IMR-90 (cell line): ENCODE measurements at regions not wholly inside any gene's neighbourhood (a gene's known extent, or its start where the extent isn't known, plus 50 kb on each side); places are given as distances from the start of the nearest gene placed in this dataset.

ENCODE experiments used
- ATAC-seq: fragments of 200-7000 bp; cut with Tn5 transposase; 2 replicates; pipeline ENCODE4 v1.9.1; 2020; ENCODE audit warnings: low read depth, mild to moderate bottlenecking, moderate library complexity
- BruUV-seq: library from RNA; stranded (reverse); fragments of 400-500 nt; replicated peaks from 2 replicates; lab custom pipeline; 2021; lab: Mats Ljungman, UMichigan
- CTCF ChIA-PET: fragments of 300-600 bp; formaldehyde crosslinking; extraction: SDS; loops from one replicate; lab custom pipeline; 2021; ENCODE audit warnings: antibody characterized with exemption; lab: Yijun Ruan, JAX
- POLR2A ChIA-PET: fragments of 300-600 bp; sonication (Branson Sonifier 250); formaldehyde crosslinking; loops from one replicate; lab custom pipeline; 2022; ENCODE audit warnings: antibody characterized with exemption; ENCODE audit not compliant: unreplicated experiment; lab: Charles Lee
- DNase-seq: peaks from one replicate; pipeline ENCODE4 v3.0.0; 2013
- H2AFZ ChIP-seq: replicated peaks from 2 replicates; pipeline ENCODE3; 2013; ENCODE audit warnings: low read length, mild to moderate bottlenecking; ENCODE audit not compliant: poor library complexity
- H2AK5ac ChIP-seq: 2 replicates; pipeline ENCODE4 v1.6.1; 2013; ENCODE audit warnings: low read depth, low read length, inconsistent platforms
- H2AK9ac ChIP-seq: replicated peaks from 2 replicates; pipeline ENCODE3; 2013; ENCODE audit warnings: mild to moderate bottlenecking, low read depth, low read length, moderate library complexity; ENCODE audit not compliant: poor library complexity
- H2BK120ac ChIP-seq: 2 replicates; pipeline ENCODE4 v1.6.1; 2013; ENCODE audit warnings: low read depth, low read length, inconsistent platforms
- H2BK15ac ChIP-seq: 3 replicates; pipeline ENCODE4 v1.6.1; 2013; ENCODE audit warnings: low read depth, low read length, inconsistent platforms
- H2BK20ac ChIP-seq: 2 replicates; pipeline ENCODE4 v1.6.1; 2013; ENCODE audit warnings: low read depth, mild to moderate bottlenecking, inconsistent platforms, low read length, moderate library complexity
- H2BK5ac ChIP-seq: 2 replicates; pipeline ENCODE4 v1.6.1; 2013; ENCODE audit warnings: mild to moderate bottlenecking, low read depth, low read length, inconsistent platforms; ENCODE audit not compliant: poor library complexity, severe bottlenecking
- H3K14ac ChIP-seq: replicated peaks from 2 replicates; pipeline ENCODE4 v1.6.1; 2013; ENCODE audit warnings: low read depth, low read length, inconsistent platforms
- H3K18ac ChIP-seq: 2 replicates; pipeline ENCODE4 v1.6.1; 2013; ENCODE audit warnings: low read depth, low read length, control low read depth
- H3K23ac ChIP-seq: 2 replicates; pipeline ENCODE4 v1.6.1; 2013; ENCODE audit warnings: low read depth, low read length, inconsistent platforms
- H3K27ac ChIP-seq: 2 replicates; pipeline ENCODE4 v1.5.1; 2013; ENCODE audit warnings: mild to moderate bottlenecking, control low read depth, low read length; ENCODE audit not compliant: insufficient read depth
- H3K27me3 ChIP-seq: 2 replicates; pipeline ENCODE4 v1.6.1; 2013; ENCODE audit warnings: low read length; ENCODE audit not compliant: control insufficient read depth, insufficient read depth
- H3K36me3 ChIP-seq: 2 replicates; pipeline ENCODE4 v1.6.1; 2013; ENCODE audit warnings: low read length, mixed read lengths; ENCODE audit not compliant: control insufficient read depth, insufficient read depth
- H3K4ac ChIP-seq: 2 replicates; pipeline ENCODE4 v1.6.1; 2013; ENCODE audit warnings: low read depth, low read length, inconsistent platforms
- H3K4me1 ChIP-seq: 2 replicates; pipeline ENCODE4 v1.6.1; 2013; ENCODE audit warnings: low read length, mixed read lengths; ENCODE audit not compliant: control insufficient read depth, insufficient read depth
- H3K4me2 ChIP-seq: 2 replicates; pipeline ENCODE4 v1.6.1; 2013; ENCODE audit warnings: low read depth, mild to moderate bottlenecking, control low read depth, low read length, moderate library complexity
- H3K4me3 ChIP-seq: 2 replicates; pipeline ENCODE4 v1.5.1; 2013; ENCODE audit warnings: low read depth, mild to moderate bottlenecking, control low read depth, low read length, moderate library complexity; ENCODE audit not compliant: insufficient read depth
- H3K56ac ChIP-seq: 2 replicates; pipeline ENCODE4 v1.6.1; 2013; ENCODE audit warnings: low read length, inconsistent platforms; ENCODE audit not compliant: insufficient read depth; ENCODE audit errors: extremely low read depth
- H3K79me1 ChIP-seq, 2 experiments: 2 replicates each; pipeline ENCODE4 v1.6.1; 2013; ENCODE audit warnings: low read length in 2 of 2, inconsistent platforms in 1 of 2, low read depth in 1 of 2
- H3K9ac ChIP-seq: 2 replicates; pipeline ENCODE4 v1.6.1; 2013; ENCODE audit warnings: low read depth, low read length, control low read depth
- H3K9me1 ChIP-seq: 2 replicates; pipeline ENCODE4 v1.6.1; 2013; ENCODE audit warnings: low read length, inconsistent platforms; ENCODE audit not compliant: insufficient read depth
- H3K9me3 ChIP-seq: 2 replicates; pipeline ENCODE4 v1.6.1; 2013; ENCODE audit warnings: low read length; ENCODE audit not compliant: control insufficient read depth, insufficient read depth
- H4K20me1 ChIP-seq: 2 replicates; pipeline ENCODE4 v1.6.1; 2013; ENCODE audit warnings: low read length, inconsistent platforms; ENCODE audit not compliant: insufficient read depth
- H4K5ac ChIP-seq: 2 replicates; pipeline ENCODE4 v1.6.1; 2013; ENCODE audit warnings: mild to moderate bottlenecking, low read depth, low read length, control low read depth
- H4K8ac ChIP-seq, 2 experiments: 2 replicates each; pipeline ENCODE4 v1.6.1; 2013; ENCODE audit warnings: low read depth in 2 of 2, low read length in 2 of 2, control low read depth in 1 of 2, inconsistent platforms in 1 of 2
- H4K91ac ChIP-seq: 2 replicates; pipeline ENCODE4 v1.6.1; 2013; ENCODE audit warnings: low read depth, low read length, inconsistent platforms; ENCODE audit not compliant: insufficient read depth
- BHLHE40 ChIP-seq: fragments of 150-350 bp; IDR thresholded peaks from 2 replicates; pipeline ENCODE4 v1.6.1; 2016; ENCODE audit warnings: mild to moderate bottlenecking, low read depth, low read length
- CEBPB ChIP-seq: IDR thresholded peaks from 2 replicates; pipeline ENCODE4 v1.6.1; 2012; ENCODE audit warnings: low read depth, low read length, improper control_type of control experiment
- ELK1 ChIP-seq: fragments of 150-350 bp; IDR thresholded peaks from 2 replicates; pipeline ENCODE4 v1.6.1; 2016; ENCODE audit warnings: low read depth, mild to moderate bottlenecking, low read length, moderate library complexity, borderline replicate concordance
- FOS ChIP-seq: fragments of 150-350 bp; IDR thresholded peaks from 2 replicates; pipeline ENCODE4 v1.6.1; 2016; ENCODE audit warnings: low read depth, low read length
- MAFK ChIP-seq: IDR thresholded peaks from 2 replicates; pipeline ENCODE4 v1.6.1; 2012; ENCODE audit warnings: low read depth, low read length, improper control_type of control experiment
- MXI1 ChIP-seq: IDR thresholded peaks from 2 replicates; pipeline ENCODE4 v1.6.1; 2012; ENCODE audit warnings: low read depth, mild to moderate bottlenecking, low read length, moderate library complexity, borderline replicate concordance
- NFE2L2 ChIP-seq: fragments of 150-350 bp; IDR thresholded peaks from 2 replicates; pipeline ENCODE4 v1.6.1; 2016; ENCODE audit warnings: low read depth, mild to moderate bottlenecking, low read length
- POLR2A ChIP-seq: IDR thresholded peaks from 2 replicates; pipeline ENCODE4 v1.6.1; 2012; ENCODE audit warnings: mild to moderate bottlenecking, low read depth, low read length
- RAD21 ChIP-seq: IDR thresholded peaks from 2 replicates; pipeline ENCODE4 v1.6.1; 2012; ENCODE audit warnings: low read length, improper control_type of control experiment
- RCOR1 ChIP-seq: IDR thresholded peaks from 2 replicates; pipeline ENCODE4 v1.6.1; 2012; ENCODE audit warnings: mild to moderate bottlenecking, low read length, improper control_type of control experiment; ENCODE audit not compliant: insufficient replicate concordance
- RFX5 ChIP-seq: IDR thresholded peaks from 2 replicates; pipeline ENCODE4 v1.8.0; 2012; ENCODE audit warnings: low read depth, mild to moderate bottlenecking, low read length, moderate library complexity
- SMC3 ChIP-seq: fragments of 150-350 bp; IDR thresholded peaks from 2 replicates; pipeline ENCODE4 v1.6.1; 2016; ENCODE audit warnings: low read depth, mild to moderate bottlenecking, antibody characterized with exemption, low read length, moderate library complexity
- WGBS, 2 experiments: methylation state at CpG; one replicate each; pipeline versions ENCODE4 v1.1.5 to v1.1.7; 2013; ENCODE audit warnings: missing lambda C conversion rate in 2 of 2; ENCODE audit not compliant: insufficient read length in 1 of 2; ENCODE audit errors: extremely low coverage in 2 of 2; 5-methylcytosine and 5-hydroxymethylcytosine counted together
- dilution Hi-C: fragments of 300-500 bp; cut with HindIII; formaldehyde crosslinking; loops from one replicate; pipeline ENCODE4 v1.14.3; 2018; ENCODE audit warnings: low sequenced_read_pairs; ENCODE audit not compliant: unreplicated experiment
- in situ Hi-C: fragments of 300-500 bp; cut with MboI; formaldehyde crosslinking; loops from 3 replicates; pipeline ENCODE4 v1.14.3; 2019; ENCODE audit warnings: low sequenced_read_pairs, inconsistent platforms, mixed read lengths
- intact Hi-C: fragments of 100-400 bp; cut with micrococcal nuclease; formaldehyde crosslinking; loops from 2 replicates; pipeline ENCODE4 v1.10.0; 2022

DNA sequence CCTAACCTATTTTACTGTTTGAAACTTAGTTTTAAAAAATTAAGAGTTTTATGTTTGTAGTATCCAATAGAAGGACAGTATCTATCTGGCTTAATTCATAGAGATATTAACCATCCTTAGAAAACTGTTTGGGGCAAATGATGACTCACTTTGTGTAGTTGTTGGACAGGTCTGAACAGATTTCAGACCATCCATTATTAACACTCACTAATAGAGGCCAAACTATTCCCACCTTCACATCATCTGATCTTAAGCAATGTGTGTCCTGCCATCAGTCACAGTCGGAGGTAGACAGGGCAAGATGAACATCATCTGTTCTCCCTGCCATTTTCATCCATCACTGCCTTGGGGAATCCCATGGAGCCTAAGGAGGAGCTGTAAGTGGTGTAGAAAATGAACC, 164.6 kb upstream of the DCC start:
- no peak overlapping the region for H3K18ac ChIP-seq
- no peak overlapping the region for H4K5ac ChIP-seq
- ChIA-PET POLR2A (no interaction called here), CTCF (no interaction called here)
- H3K9me1 ChIP-seq: no peaks in the 10 kb centered on the region
- no peak overlapping the region for H2AK9ac ChIP-seq
- no peaks in the 10 kb centered on the region for H3K27me3 ChIP-seq
- no peak overlapping the region for H3K14ac ChIP-seq
- TF ChIP-seq CEBPB (no peak), FOS (no peak), NFE2L2 (no peak), MAFK (no peak), ELK1 (no peak), RAD21 (no peak), RCOR1 (no peak), RFX5 (no peak), SMC3 (no peak), BHLHE40 (no peak), MXI1 (no peak), POLR2A (no peak)
- no peak overlapping the region for H3K56ac ChIP-seq
- no peak overlapping the region for H3K4me3 ChIP-seq
- no peak overlapping the region for H4K91ac ChIP-seq
- no peak overlapping the region for H3K4me2 ChIP-seq
- peaks cover 6% of the 10 kb centered on the region for H3K9me3 ChIP-seq
- no peak overlapping the region for H4K8ac ChIP-seq
- ATAC-seq: no peak
- no peak overlapping the region for H3K23ac ChIP-seq
- no peak overlapping the region for H3K4ac ChIP-seq
- H3K4me1 ChIP-seq: no peaks in the 10 kb centered on the region
- H3K9ac ChIP-seq: no peak overlapping the region
- BruUV-seq: no TSS peak
- H2BK5ac ChIP-seq: no peak overlapping the region
- DNase-seq: no peak
- H3K79me1 ChIP-seq: no peaks in the 10 kb centered on the region
- WGBS, 2 experiments: no CpG with 5 or more reads among the region's 1 CpG
- no peak overlapping the region for H2AFZ ChIP-seq
- H4K20me1 ChIP-seq: no peaks in the 10 kb centered on the region
- no peak overlapping the region for H2BK20ac ChIP-seq
- intact Hi-C loops: no loop called here
- no peaks in the 10 kb centered on the region for H3K36me3 ChIP-seq
- H3K27ac ChIP-seq: no peak overlapping the region
- H2AK5ac ChIP-seq: no peak overlapping the region
- no peak overlapping the region for H2BK120ac ChIP-seq
- dilution Hi-C loops: no loop called here
- no peak overlapping the region for H2BK15ac ChIP-seq
- in situ Hi-C loops: no loop called here
